HCT116 (cell line): ENCODE measurements at regions not wholly inside any gene's neighbourhood (a gene's known extent, or its start where the extent isn't known, plus 50 kb on each side); places are given as distances from the start of the nearest gene placed in this dataset.
"Not testable (repeated sequence)": the region's sequence is repeated elsewhere in the genome, so short reads cannot be mapped to it uniquely, and the experiment has no call there.

ENCODE experiments used
- ATAC-seq: fragments of 200-7000 bp; cut with Tn5 transposase; 2 replicates; pipeline ENCODE4 v1.9.1; 2020; ENCODE audit warnings: mild to moderate bottlenecking, moderate library complexity
- BruUV-seq: library from RNA; stranded (reverse); fragments of 400-500 nt; replicated peaks from 2 replicates; lab custom pipeline; 2021; lab: Mats Ljungman, UMichigan
- CTCF ChIA-PET: fragments of 300-600 bp; sonication (Branson Sonifier 250); formaldehyde crosslinking; loops from one replicate; lab custom pipeline; 2021; ENCODE audit warnings: antibody characterized with exemption; lab: Charles Lee
- POLR2A ChIA-PET: fragments of 300-600, 350-600 bp; sonication (Branson Sonifier 250); formaldehyde crosslinking; loops from one replicate; lab custom pipeline; 2021; ENCODE audit warnings: antibody characterized with exemption; lab: Charles Lee
- RAD21 ChIA-PET, 2 experiments: fragments of 300-600 bp; sonication (Branson Sonifier 250); formaldehyde crosslinking; loops; one replicate each; lab custom pipeline; 2023; ENCODE audit warnings: low total read pairs in 2 of 2; ENCODE audit not compliant: uncharacterized antibody in 2 of 2, unreplicated experiment in 2 of 2, low non-redundant PET in 1 of 2; lab: Charles Lee
- DNase-seq: peaks from one replicate; pipeline ENCODE4 v3.0.0-alpha.2; 2010; ENCODE audit warnings: low read depth, low spot score
- H2AFZ ChIP-seq: fragments of 200-600 bp; shearing (Covaris generic), sonication (generic); 2 replicates; pipeline ENCODE4 v1.6.1; 2017; ENCODE audit warnings: low read depth, mixed run types, mixed read lengths, antibody characterized with exemption, low read length; ENCODE audit not compliant: poor library complexity, severe bottlenecking
- H3K27ac ChIP-seq: 2 replicates; pipeline ENCODE4 v1.5.1; 2012; ENCODE audit warnings: low read depth, low read length
- H3K27me3 ChIP-seq: fragments of 200-600 bp; sonication (generic); 2 replicates; pipeline ENCODE4 v1.6.1; 2016; ENCODE audit warnings: mixed run types, low read length, mixed read lengths; ENCODE audit not compliant: insufficient read depth
- H3K36me3 ChIP-seq, 2 experiments: fragments of 200-500 bp in 1 of 2; fragments of 200-600 bp in 1 of 2; sonication (Bioruptor generic) in 1 of 2; sonication (generic) in 1 of 2; 2 replicates each; pipeline versions ENCODE4 v1.5.1 to v1.6.1; 2014 to 2016; ENCODE audit warnings: low read length in 2 of 2, inconsistent platforms in 1 of 2, mixed read lengths in 1 of 2, mixed run types in 1 of 2; ENCODE audit not compliant: insufficient read depth in 2 of 2, control insufficient read depth in 1 of 2
- H3K4me1 ChIP-seq, 2 experiments: fragments of 200-600 bp in 1 of 2; sonication (generic) in 1 of 2; 2 replicates each; pipeline versions ENCODE4 v1.5.1 to v1.6.1; 2012 to 2017; ENCODE audit warnings: low read length in 2 of 2, inconsistent platforms in 1 of 2, mild to moderate bottlenecking in 1 of 2, mixed read lengths in 1 of 2, mixed run types in 1 of 2, moderate library complexity in 1 of 2; ENCODE audit not compliant: insufficient read depth in 2 of 2, control insufficient read depth in 1 of 2
- H3K4me2 ChIP-seq: fragments of 200-600 bp; sonication (generic); 2 replicates; pipeline ENCODE4 v1.6.1; 2017; ENCODE audit warnings: mixed run types, low read length, mixed read lengths
- H3K4me3 ChIP-seq, 2 experiments: fragments of 200-600 bp in 1 of 2; sonication (generic) in 1 of 2; replicated peaks in 1 of 2; 2 replicates each; pipeline ENCODE4 v1.5.1; 2011 to 2016; ENCODE audit warnings: low read length in 2 of 2, control low read depth in 1 of 2, low read depth in 1 of 2, mild to moderate bottlenecking in 1 of 2, mixed read lengths in 1 of 2, mixed run types in 1 of 2
- H3K79me2 ChIP-seq: fragments of 200-600 bp; sonication (generic); 2 replicates; pipeline ENCODE4 v1.6.1; 2017; ENCODE audit warnings: mild to moderate bottlenecking, mixed run types, low read length, moderate library complexity, mixed read lengths; ENCODE audit not compliant: insufficient read depth
- H3K9ac ChIP-seq: fragments of 200-600 bp; sonication (generic); 2 replicates; pipeline ENCODE4 v1.6.1; 2016; ENCODE audit warnings: low read length, mixed read lengths
- H3K9me2 ChIP-seq: fragments of 200-600 bp; sonication (generic), shearing (Covaris generic); 2 replicates; pipeline ENCODE4 v1.6.1; 2017; ENCODE audit warnings: mixed run types, mild to moderate bottlenecking, moderate library complexity; ENCODE audit not compliant: insufficient read depth
- H3K9me3 ChIP-seq, 2 experiments: fragments of 200-500 bp in 1 of 2; fragments of 200-600 bp in 1 of 2; sonication (Bioruptor generic) in 1 of 2; sonication (generic) in 1 of 2; 2 replicates each; pipeline ENCODE4 v1.6.1; 2014 to 2017; ENCODE audit warnings: low read length in 2 of 2, mixed read lengths in 2 of 2, inconsistent platforms in 1 of 2, low read depth in 1 of 2, mild to moderate bottlenecking in 1 of 2, mixed run types in 1 of 2, moderate library complexity in 1 of 2; ENCODE audit not compliant: control insufficient read depth in 1 of 2, insufficient read depth in 1 of 2
- H4K20me1 ChIP-seq: fragments of 200-600 bp; sonication (generic), shearing (Covaris generic); 2 replicates; pipeline ENCODE4 v1.6.1; 2017; ENCODE audit warnings: mixed run types, mild to moderate bottlenecking, moderate library complexity; ENCODE audit not compliant: insufficient read depth
- ATF3 ChIP-seq: IDR thresholded peaks from 2 replicates; pipeline ENCODE4 v1.6.1; 2012
- CBX3 ChIP-seq: IDR thresholded peaks from 2 replicates; pipeline ENCODE4 v1.6.1; 2012; ENCODE audit warnings: low read depth
- CTCF ChIP-seq, 3 experiments: fragments of 200-600 bp in 1 of 3; sonication (generic) in 1 of 3; IDR thresholded peaks in 2 of 3; conservative IDR thresholded peaks in 1 of 3; 2 replicates each; pipeline ENCODE4 v1.5.1; 2012 to 2017; ENCODE audit warnings: low read depth in 2 of 3, low read length in 2 of 3, antibody characterized with exemption in 1 of 3, borderline replicate concordance in 1 of 3, control low read depth in 1 of 3, mild to moderate bottlenecking in 1 of 3, mixed read lengths in 1 of 3, mixed run types in 1 of 3, moderate library complexity in 1 of 3; ENCODE audit not compliant: insufficient read depth in 1 of 3
- EGR1 ChIP-seq: IDR thresholded peaks from 2 replicates; pipeline ENCODE4 v1.6.1; 2012; ENCODE audit warnings: low read depth
- ELF1 ChIP-seq: IDR thresholded peaks from 2 replicates; pipeline ENCODE4 v1.6.1; 2012; ENCODE audit warnings: low read depth, borderline replicate concordance
- EZH2 ChIP-seq: fragments of 200-600 bp; sonication (generic); IDR thresholded peaks from 2 replicates; pipeline ENCODE4 v1.6.1; 2017; ENCODE audit warnings: antibody characterized with exemption, mixed run types
- MAX ChIP-seq: IDR thresholded peaks from 2 replicates; pipeline ENCODE4 v1.6.1; 2012
- REST ChIP-seq: IDR thresholded peaks from 2 replicates; pipeline ENCODE4 v1.6.1; 2012; ENCODE audit warnings: low read depth
- ZBTB33 ChIP-seq: IDR thresholded peaks from 2 replicates; pipeline ENCODE4 v1.6.1; 2011; ENCODE audit warnings: mild to moderate bottlenecking, low read length, moderate library complexity; ENCODE audit not compliant: insufficient replicate concordance; ENCODE audit errors: extremely low read depth
- ZFX ChIP-seq: fragments of 450-650 bp; IDR thresholded peaks from 2 replicates; pipeline ENCODE4 v1.6.1; 2017
- intact Hi-C: fragments of 100-400 bp; cut with micrococcal nuclease; formaldehyde crosslinking; loops from 2 replicates; pipeline ENCODE4 v1.10.0; 2022

GRCh38 chr11:90465553-90465952 is 242.7 kb upstream of the CHORDC1 start:
- TF ChIP-seq CBX3 = no peak
- no peak for TF ChIP-seq CTCF (IDR thresholded peaks at IDR 0.05 in 2 of 3, conservative IDR thresholded peaks at IDR 0.05 in 1 of 3; ENCODE audit: borderline replicate concordance in 1 of 3, insufficient read depth in 1 of 3, low read depth in 2 of 3, low read length in 2 of 3)
- no peak for TF ChIP-seq ZBTB33
- no peak for TF ChIP-seq ELF1
- TF ChIP-seq MAX = no peak
- no peak for TF ChIP-seq ATF3
- TF ChIP-seq REST = no peak
- no peak for TF ChIP-seq EGR1
- no peak for TF ChIP-seq EZH2
- no peak for TF ChIP-seq ZFX
- no TSS peak for BruUV-seq
- H3K36me3 ChIP-seq = no peaks in the 10 kb centered on the region
- H4K20me1 ChIP-seq = no peaks in the 10 kb centered on the region
- ChIA-PET POLR2A (no interaction called here), RAD21 (no interaction called here), CTCF (no interaction called here)
- no peak for DNase-seq
- ATAC-seq = no peak
- H3K79me2 ChIP-seq = no peaks in the 10 kb centered on the region
- H3K9me2 ChIP-seq = no peaks in the 10 kb centered on the region
- no peak overlapping the region for H3K9ac ChIP-seq
- H2AFZ ChIP-seq = no peak overlapping the region
- intact Hi-C loops = no loop called here
- no peaks in the 10 kb centered on the region for H3K27me3 ChIP-seq
- no peak overlapping the region for H3K4me3 ChIP-seq
- H3K27ac ChIP-seq = no peak overlapping the region
- H3K4me2 ChIP-seq = no peak overlapping the region
- H3K4me1 ChIP-seq = no peaks in the 10 kb centered on the region
- no peaks in the 10 kb centered on the region for H3K9me3 ChIP-seq

DNA sequence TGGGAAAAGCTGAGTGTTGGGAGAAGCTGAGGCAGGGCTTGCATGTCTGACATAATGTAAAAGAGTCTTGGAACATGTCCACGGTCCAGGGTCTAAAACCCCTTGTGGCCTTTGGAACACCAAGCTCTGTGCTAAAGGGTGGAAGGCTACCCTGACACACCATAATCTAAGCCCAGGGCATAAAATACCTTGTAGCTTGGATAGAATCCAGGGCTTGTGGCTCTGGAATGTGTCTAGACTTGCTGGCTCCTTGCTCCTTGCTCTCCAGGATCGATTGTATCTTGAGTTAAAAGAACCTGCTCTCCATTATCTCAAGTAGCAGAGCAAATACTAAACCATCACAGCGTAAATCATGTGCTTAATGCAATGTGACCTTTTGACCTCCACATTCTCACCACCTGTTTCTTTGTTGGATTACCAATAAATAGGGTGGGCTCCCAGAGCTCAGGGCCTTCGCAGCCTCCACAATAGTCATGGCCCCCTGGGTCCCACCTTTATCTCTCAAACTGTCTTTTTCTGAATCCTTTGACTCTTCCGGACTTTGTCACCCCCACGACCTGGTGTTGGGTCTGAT is 232.6 kb upstream of the CHORDC1 start:
- H3K79me2 ChIP-seq, BruUV-seq, H3K4me1 ChIP-seq, POLR2A ChIA-PET, H3K9me2 ChIP-seq, H3K4me2 ChIP-seq, H3K36me3 ChIP-seq, DNase-seq, ATAC-seq, H2AFZ ChIP-seq, intact Hi-C loops, H3K9ac ChIP-seq, H3K27me3 ChIP-seq, H4K20me1 ChIP-seq, CTCF ChIA-PET, H3K4me3 ChIP-seq, H3K9me3 ChIP-seq, H3K27ac ChIP-seq, RAD21 ChIA-PET: not testable (repeated sequence)
